Myocyte (in vitro differentiated cells): ENCODE measurements at regions not wholly inside any gene's neighbourhood (a gene's known extent, or its start where the extent isn't known, plus 50 kb on each side); places are given as distances from the start of the nearest gene placed in this dataset.
"Not testable (repeated sequence)": the region's sequence is repeated elsewhere in the genome, so short reads cannot be mapped to it uniquely, and the experiment has no call there.

Experiments
- DNase-seq: peaks from one replicate; pipeline ENCODE4 v3.0.0-alpha.2; 2012; ENCODE audit warnings: low read depth

- DNase-seq: not testable (repeated sequence)
These were observed 724.3 kb downstream of the TTLL7 start for GRCh38 chr1:83274656-83275055.

GRCh38 chr1:83272484-83272883 lies 726.4 kb downstream of the TTLL7 start:
- DNase-seq: not testable (repeated sequence)

DNA sequence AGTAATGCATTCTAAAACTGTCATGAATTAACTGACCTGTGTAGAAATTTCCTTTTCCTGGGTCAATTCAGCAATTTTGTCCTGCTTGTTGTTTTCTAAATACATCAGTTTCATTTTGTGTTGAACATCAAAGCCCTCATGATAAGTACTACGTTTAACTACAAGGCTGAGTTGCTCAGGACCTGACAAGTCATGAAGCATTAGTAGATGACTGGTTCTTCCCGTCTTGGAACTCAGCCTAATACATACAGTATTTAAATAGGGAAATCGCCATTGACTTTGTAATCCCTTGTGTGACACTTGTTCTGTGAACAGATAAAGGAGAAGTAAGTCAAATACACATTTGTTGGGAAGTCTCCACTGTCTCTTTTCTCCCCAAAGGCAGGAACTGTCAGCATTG lies 727.1 kb downstream of the TTLL7 start:
- not testable (repeated sequence) for DNase-seq

GRCh38 chr1:83270801-83271200 lies 728.1 kb downstream of the TTLL7 start:
- DNase-seq: not testable (repeated sequence)

- DNase-seq: not testable (repeated sequence)
These were observed 735.1 kb downstream of the TTLL7 start for GRCh38 chr1:83263808-83264207.

DNA sequence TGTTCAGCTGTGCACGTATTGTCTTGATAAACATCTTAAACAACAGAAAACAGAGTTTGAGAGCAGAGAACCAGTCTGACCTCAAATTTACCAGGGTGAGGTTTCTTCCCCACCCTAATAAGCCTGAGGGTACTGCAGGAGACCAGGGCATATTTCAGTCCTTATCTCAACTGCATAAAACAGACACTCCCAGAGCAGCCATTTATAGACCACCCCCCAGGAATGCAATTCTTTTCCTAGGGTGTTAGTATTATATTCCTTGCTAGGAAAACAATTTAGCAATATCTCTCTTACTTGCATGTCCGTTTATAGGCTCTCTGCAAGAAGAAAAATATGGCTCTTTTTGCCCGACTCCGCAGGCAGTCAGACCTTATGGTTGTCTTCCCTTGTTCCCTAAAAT lies 747.2 kb downstream of the TTLL7 start:
- not testable (repeated sequence) for DNase-seq

DNA sequence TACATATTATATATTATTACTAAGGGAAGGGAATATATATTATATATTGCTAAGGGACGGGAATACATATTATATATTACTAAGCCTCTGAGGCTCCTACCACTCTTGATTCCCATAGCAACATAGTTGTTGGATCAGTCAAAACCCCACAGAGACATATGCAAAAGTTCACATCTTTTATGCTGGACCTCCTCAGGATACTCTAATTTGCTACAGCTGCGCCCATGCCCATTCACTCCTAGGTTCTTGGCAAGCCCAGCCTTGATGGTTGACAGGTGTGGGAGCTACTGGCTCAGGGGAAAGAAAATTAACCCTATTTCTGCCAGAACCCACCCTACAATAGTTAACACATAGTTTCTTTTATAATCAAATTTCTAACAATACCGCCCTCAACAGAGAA lies 752.2 kb downstream of the TTLL7 start:
- DNase-seq: not testable (repeated sequence)

GRCh38 chr1:83244832-83245231 lies 754.1 kb downstream of the TTLL7 start:
- not testable (repeated sequence) for DNase-seq

DNA sequence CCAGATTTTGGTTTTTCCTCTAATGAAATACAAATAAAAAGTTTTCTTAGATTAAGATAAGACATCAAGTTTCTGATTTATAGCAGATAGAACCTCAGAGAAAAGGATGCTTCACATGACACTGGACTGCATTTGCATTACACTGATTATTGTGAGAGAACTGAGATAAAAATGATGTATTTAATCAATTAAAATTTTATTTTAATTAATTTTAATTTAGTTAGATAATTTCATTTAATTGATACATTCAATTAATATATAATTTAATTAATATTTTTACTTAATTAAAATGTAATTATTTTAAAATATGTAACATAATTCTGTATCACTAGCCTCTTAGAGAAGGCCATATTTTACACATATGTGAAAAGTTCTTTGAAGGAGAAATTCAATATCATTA lies 759.4 kb downstream of the TTLL7 start:
- not testable (repeated sequence) for DNase-seq

DNA sequence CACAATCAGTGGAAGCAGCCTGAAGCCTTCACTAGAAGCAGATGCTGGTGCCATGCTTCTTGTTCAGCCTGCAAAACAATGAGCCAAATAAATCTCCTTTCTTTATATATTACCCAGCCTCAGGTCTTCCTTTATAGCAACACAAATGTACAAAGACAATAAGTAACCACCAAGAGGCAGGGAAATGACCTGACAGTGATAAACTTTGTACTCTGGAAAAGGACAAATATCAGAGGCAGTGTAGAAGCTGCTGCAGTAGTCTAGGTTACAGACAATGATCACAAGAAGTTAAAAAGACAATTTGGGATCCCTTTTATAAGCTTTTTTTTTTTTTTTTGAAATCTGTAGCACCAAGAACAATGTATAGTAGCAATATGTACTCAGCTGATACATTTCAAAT lies 760.3 kb downstream of the TTLL7 start:
- not testable (repeated sequence) for DNase-seq

- DNase-seq: not testable (repeated sequence)
These were observed 779.1 kb downstream of the TTLL7 start for GRCh38 chr1:83219788-83220187.

- DNase-seq: not testable (repeated sequence)
These were observed 780.8 kb downstream of the TTLL7 start for GRCh38 chr1:83218036-83218716.

- not testable (repeated sequence) for DNase-seq
These were observed 784.6 kb downstream of the TTLL7 start for GRCh38 chr1:83214317-83214716.

DNA sequence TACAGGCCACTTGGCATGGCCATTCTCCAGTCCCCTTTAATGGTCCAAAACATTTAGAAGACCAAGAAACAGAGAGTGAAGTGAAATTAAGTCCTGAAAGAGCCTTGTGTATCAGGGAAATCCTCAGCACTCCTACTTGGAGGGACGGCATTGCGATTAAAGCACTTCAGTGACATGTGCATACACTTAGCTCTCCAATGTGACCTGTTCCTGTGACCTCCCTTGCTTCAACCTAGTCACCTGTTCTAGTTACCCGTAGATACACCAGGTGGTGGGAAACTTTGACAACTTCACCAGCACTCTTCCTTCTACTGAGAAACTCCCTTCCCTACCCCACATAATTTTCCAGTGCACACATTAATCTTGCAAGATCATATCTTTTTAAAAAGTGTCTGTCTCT lies 785.3 kb downstream of the TTLL7 start:
- DNase-seq: not testable (repeated sequence)

GRCh38 chr1:83212033-83212432 lies 786.9 kb downstream of the TTLL7 start:
- DNase-seq: not testable (repeated sequence)

DNA sequence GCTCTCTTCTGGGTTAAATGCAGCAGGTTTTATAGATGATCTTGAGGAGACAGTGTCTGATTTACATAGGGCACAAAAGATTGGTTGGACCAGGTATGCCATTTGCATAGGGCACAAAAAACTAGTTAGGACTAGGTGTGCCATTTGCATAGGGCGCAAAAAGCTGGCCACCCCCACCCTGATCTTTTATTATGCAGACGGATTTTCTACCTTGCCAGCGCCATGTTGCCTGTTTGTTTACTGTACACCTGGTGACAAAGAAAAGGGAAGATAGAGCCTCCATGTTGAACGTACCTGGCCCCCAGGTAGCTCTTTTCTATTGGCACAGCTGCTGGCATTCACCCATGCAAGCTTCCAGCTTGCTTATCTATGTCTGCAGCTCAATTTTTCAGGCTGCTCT lies 790.4 kb downstream of the TTLL7 start:
- not testable (repeated sequence) for DNase-seq

GRCh38 chr1:83194610-83195009 lies 804.3 kb downstream of the TTLL7 start:
- not testable (repeated sequence) for DNase-seq

- DNase-seq: not testable (repeated sequence)
These were observed 816.8 kb downstream of the TTLL7 start for GRCh38 chr1:83182033-83182728.

DNA sequence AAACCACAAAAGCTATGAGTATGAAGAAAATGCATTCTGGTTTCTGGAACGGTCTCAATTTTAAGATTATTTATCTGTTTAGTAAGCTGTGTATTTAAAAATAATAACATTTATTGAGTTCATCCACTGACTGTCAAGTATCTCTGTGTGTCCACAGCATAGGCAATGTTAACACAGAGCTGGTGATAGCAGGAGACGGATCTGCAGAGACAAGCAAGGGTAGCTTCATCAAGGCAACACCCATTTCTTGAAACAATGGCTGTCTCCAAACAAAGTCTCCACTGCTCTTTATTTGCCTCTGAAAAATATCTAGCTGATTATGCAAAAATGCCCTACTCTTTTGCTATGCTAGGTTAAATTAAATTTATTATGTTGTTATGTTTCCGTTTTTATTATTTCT lies 818.3 kb downstream of the TTLL7 start:
- DNase-seq: not testable (repeated sequence)

DNA sequence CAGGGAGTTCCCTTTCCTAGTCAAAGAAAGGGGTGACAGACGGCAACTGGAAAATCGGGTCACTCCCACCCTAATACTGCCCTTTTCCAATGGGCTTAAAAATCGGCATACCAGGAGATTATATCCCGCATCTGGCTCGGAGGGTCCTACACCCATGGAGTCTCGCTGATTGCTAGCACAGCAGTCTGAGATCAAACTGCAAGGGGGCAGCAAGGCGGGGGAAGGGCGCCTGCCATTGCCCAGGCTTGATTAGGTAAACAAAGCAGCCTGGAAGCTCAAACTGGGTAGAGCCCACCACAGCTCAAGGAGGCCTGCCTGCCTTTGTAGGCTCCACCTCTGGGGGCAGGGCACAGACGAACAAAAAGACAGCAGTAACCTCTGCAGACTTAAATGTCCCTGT lies 831.3 kb downstream of the TTLL7 start:
- not testable (repeated sequence) for DNase-seq

DNA sequence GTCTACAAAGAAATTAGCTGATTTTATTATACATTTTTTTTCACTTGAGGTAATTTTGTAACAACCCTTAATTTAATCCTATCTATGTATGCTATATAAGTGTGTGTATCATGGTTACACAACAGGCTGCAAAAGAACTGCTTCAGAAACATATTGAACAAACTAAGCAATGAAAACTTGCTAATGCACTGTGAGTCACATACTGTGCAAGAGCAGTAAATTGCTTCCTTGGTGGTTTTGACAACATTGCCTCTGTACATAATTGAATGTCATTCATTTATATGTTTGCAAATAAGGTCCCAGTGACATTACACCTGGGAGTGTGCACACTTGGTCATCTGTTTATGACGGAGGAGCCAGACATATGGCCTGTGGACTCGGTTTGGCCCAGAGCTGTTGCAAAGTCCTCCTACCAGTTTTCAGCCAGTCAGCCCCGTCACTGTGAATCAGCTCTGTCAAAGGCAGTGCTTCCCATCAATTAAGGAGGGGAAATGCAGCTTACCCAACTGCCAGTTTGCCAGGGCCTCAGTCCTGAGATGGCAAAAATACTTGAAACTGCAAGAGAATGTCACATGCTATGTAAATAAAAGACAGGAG lies 835.0 kb downstream of the TTLL7 start:
- not testable (repeated sequence) for DNase-seq

DNA sequence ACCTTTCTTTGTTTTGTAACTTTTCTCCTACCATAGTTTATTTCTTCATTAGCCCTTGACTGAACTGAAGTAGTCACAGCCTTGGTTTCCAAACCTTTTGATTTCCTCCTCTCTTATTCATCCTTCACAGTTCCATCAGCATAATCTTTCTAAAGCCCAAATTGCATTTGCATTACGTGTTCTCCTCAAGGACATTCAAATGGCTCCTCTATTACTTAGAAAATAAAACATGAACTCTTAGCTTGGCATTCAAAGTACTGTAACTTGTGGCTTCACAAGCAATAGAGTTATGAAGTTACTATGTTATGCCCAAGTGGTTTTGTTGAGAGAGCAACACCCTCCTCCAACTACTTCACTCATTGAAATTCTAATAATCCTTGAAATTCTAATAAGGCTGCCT lies 840.0 kb downstream of the TTLL7 start:
- not testable (repeated sequence) for DNase-seq
